Fibroblast of pulmonary artery (primary cell): ENCODE measurements at regions not wholly inside any gene's neighbourhood (a gene's known extent, or its start where the extent isn't known, plus 50 kb on each side); places are given as distances from the start of the nearest gene placed in this dataset.
"Not testable (repeated sequence)": the region's sequence is repeated elsewhere in the genome, so short reads cannot be mapped to it uniquely, and the experiment has no call there.

Experiments used
- DNase-seq: peaks from one replicate; pipeline ENCODE4 v3.0.0-alpha.2; 2010; ENCODE audit warnings: low read depth
- H3K4me3 ChIP-seq: replicated peaks from 2 replicates; pipeline ENCODE4 v1.5.1; 2011; ENCODE audit warnings: low read depth, mild to moderate bottlenecking, control low read depth, low read length, moderate library complexity
- CTCF ChIP-seq: IDR thresholded peaks from 2 replicates; pipeline ENCODE4 v1.5.1; 2011; ENCODE audit warnings: mild to moderate bottlenecking, control low read depth, low read length, inconsistent platforms; ENCODE audit errors: missing control alignments

GRCh38 chr7:10472115-10472514, 501.6 kb upstream of the PHF14 start:
- DNase-seq = no peak
- no peak for TF ChIP-seq CTCF
- H3K4me3 ChIP-seq = no peak overlapping the region

GRCh38 chr7:10473569-10473968, 500.1 kb upstream of the PHF14 start:
- no peak for DNase-seq
- TF ChIP-seq CTCF = no peak
- H3K4me3 ChIP-seq = no peak overlapping the region

- H3K4me3 ChIP-seq = no peak overlapping the region
- no peak for TF ChIP-seq CTCF
- DNase-seq = peak; percentile 8
Measured at GRCh38 chr7:10474048-10474447, 499.6 kb upstream of the PHF14 start.

DNA sequence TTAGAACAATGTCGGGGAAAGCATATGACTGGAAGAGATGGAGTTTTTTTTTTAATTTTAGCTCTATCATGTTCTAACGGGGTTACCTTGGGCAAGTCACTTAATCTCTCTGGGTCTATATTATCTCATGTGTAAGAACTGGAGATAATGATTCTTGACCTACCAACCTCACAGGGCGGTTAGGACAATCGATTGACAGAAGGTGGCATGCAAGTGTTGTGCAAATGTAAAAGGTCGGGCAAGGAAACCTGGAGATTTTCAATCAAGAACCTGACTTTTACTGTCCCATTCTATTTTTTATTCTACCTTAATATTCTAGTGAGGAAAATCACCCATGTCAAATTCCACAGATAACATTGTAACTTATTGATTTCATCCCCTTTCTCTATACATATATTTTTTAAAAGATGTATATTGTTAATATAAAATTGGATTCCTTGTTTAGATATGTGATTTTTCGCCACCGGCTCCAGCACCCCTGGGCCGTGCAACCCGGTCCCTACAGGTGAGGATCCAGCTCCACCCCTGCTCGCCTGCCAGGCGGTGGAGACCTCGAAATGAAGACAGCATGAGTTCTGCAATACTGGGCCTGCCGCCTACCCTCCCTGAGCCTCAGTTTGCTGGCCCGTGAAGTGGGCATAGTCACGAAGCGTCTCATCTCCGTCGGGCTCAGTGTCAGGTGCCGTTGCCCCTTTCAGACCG, 497.6 kb upstream of the PHF14 start:
- no peak overlapping the region for H3K4me3 ChIP-seq
- no peak for TF ChIP-seq CTCF
- no peak for DNase-seq

GRCh38 chr7:10476642-10477041, 497.0 kb upstream of the PHF14 start:
- H3K4me3 ChIP-seq = no peak overlapping the region
- DNase-seq = no peak
- TF ChIP-seq CTCF = no peak

GRCh38 chr7:10483671-10484070, 490.0 kb upstream of the PHF14 start:
- no peak for TF ChIP-seq CTCF
- peak; percentile 3 for DNase-seq
- H3K4me3 ChIP-seq = no peak overlapping the region

DNA sequence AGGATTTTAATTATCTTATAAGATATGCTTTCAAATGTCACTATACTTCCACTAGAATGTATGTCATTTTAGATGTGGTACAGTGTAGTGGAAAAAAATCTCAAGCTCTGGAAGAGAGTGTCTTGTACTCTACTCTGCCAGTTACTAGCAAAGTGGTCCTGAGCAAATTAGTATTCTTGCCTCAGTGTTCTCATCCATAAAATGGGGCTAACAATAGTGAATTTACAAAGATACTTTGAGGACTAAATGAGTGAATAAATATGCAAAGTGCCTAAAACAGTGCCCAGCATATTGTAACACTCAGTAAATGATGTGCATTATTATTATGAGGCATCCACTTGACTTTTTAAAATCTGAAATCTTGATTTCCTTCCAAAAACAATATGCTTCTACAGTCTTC, 488.9 kb upstream of the PHF14 start:
- no peak for DNase-seq
- no peak for TF ChIP-seq CTCF
- no peak overlapping the region for H3K4me3 ChIP-seq

DNA sequence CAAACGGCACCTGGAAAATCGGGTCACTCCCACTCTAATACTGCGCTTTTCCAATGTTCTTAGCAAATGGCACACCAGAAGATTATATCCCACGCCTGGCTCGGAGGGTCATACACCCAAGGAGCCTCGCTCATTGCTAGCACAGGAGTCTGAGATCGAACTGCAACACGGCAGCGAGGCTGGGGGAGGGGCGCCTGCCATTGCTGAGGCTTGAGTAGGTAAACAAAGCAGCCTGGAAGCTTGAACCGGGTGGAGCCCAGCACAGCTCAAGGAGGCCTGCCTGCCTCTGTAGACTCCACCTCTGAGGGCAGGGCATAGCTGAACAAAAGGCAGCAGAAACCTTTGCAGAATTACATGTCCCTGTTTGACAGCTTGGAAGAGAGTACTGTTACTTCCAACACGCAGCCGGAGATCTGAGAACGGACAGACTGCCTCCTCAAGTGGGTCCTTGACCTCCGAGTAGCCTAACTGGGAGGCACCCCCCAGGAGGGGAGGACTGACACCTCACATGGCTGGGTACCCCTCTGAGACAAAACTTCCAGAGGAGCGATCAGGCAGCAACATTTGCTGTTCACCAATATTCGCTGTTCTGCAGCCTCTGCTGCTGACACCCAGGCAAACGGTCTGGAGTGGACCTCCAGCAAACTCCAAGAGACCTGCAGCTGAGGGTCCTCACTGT, 472.3 kb upstream of the PHF14 start:
- not testable (repeated sequence) for DNase-seq, H3K4me3 ChIP-seq
